ENCODE measurements at regions not wholly inside any gene's neighbourhood (a gene's known extent, or its start where the extent isn't known, plus 50 kb on each side); places are given as distances from the start of the nearest gene placed in this dataset.

- H3K4me3 ChIP-seq (ENCODE audit: low read depth, low read length), result no peak overlapping the region
- in situ Hi-C loops (cut with HindIII; ENCODE audit: low sequenced_read_pairs), result no loop called here
- no peak for DNase-seq (ENCODE audit: low read depth, low spot score)
- TF ChIP-seq, protein P1, sequence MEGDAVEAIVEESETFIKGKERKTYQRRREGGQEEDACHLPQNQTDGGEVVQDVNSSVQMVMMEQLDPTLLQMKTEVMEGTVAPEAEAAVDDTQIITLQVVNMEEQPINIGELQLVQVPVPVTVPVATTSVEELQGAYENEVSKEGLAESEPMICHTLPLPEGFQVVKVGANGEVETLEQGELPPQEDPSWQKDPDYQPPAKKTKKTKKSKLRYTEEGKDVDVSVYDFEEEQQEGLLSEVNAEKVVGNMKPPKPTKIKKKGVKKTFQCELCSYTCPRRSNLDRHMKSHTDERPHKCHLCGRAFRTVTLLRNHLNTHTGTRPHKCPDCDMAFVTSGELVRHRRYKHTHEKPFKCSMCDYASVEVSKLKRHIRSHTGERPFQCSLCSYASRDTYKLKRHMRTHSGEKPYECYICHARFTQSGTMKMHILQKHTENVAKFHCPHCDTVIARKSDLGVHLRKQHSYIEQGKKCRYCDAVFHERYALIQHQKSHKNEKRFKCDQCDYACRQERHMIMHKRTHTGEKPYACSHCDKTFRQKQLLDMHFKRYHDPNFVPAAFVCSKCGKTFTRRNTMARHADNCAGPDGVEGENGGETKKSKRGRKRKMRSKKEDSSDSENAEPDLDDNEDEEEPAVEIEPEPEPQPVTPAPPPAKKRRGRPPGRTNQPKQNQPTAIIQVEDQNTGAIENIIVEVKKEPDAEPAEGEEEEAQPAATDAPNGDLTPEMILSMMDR (IDR thresholded peaks at IDR 0.05; ENCODE audit: low read depth, low read length), result no peak
Measured at GRCh38 chr14:30223966-30224365, 296.3 kb upstream of the PRKD1 start.

- DNase-seq (ENCODE audit: low read depth, low spot score), result no peak
- no peak overlapping the region for H3K4me3 ChIP-seq (ENCODE audit: low read depth, low read length)
- in situ Hi-C loops (cut with HindIII; ENCODE audit: low sequenced_read_pairs), result no loop called here
- TF ChIP-seq, protein P1 (IDR thresholded peaks at IDR 0.05; ENCODE audit: low read depth, low read length), result no peak
Measured at GRCh38 chr14:30225176-30225575, 297.5 kb upstream of the PRKD1 start.

DNA sequence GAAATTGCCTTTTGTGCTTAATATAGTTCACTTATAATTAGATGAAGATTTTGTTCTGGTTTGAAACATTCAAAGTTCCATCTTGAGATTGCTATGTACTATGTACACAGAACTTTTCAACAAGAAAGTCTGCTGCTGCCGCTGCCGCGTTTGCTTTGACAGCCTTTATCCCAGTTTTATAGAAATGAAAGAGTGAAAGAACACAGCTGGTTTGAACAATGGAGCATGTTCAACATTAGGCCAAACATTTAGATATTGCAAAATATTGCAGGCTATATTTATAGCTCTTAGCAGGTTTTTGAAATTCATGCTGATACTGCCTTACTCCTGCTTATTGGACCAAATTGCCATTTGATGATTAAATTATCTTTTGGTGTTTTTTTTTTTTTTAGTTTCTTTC, 299.8 kb upstream of the PRKD1 start:
- in situ Hi-C loops (cut with HindIII; ENCODE audit: low sequenced_read_pairs), result no loop called here
- TF ChIP-seq, protein P1 (IDR thresholded peaks at IDR 0.05; ENCODE audit: low read depth, low read length), result no peak
- H3K4me3 ChIP-seq (ENCODE audit: low read depth, low read length), result no peak overlapping the region
- no peak for DNase-seq (ENCODE audit: low read depth, low spot score)

GRCh38 chr14:30227876-30228275, 300.2 kb upstream of the PRKD1 start:
- peak; percentile 60 for DNase-seq (ENCODE audit: low read depth, low spot score)

DNA sequence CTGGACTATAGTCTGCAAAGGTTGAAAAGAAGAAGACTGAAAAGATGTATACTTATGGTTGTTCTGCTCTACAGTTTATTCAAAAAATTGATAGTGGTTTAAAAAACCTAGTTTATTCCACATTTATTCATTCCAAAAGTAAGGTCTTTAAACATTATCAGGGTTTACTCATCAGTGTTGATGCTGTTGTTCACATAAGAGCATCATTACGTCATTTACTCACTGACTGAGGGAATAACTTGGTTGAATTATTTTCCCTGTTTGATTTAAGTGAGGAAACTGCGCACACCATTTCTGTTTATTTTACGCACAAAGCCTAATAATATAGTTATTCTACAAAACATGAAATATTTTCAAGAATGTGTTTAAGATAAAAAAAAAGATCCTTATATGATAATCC, 303.1 kb upstream of the PRKD1 start:
- DNase-seq (ENCODE audit: low read depth, low spot score), result no peak
- TF ChIP-seq, protein P1 (IDR thresholded peaks at IDR 0.05; ENCODE audit: low read depth, low read length), result no peak
- no peak overlapping the region for H3K4me3 ChIP-seq (ENCODE audit: low read depth, low read length)
- in situ Hi-C loops (cut with HindIII; ENCODE audit: low sequenced_read_pairs), result no loop called here

More at GRCh38 chr14:30227876-30228275, 300.2 kb upstream of the PRKD1 start:
- TF ChIP-seq, protein P1 (IDR thresholded peaks at IDR 0.05; ENCODE audit: low read depth, low read length), result no peak
- in situ Hi-C loops (cut with HindIII; ENCODE audit: low sequenced_read_pairs), result no loop called here
- no peak overlapping the region for H3K4me3 ChIP-seq (ENCODE audit: low read depth, low read length)

GRCh38 chr14:30234966-30235365, 307.3 kb upstream of the PRKD1 start:
- TF ChIP-seq, protein P1 (IDR thresholded peaks at IDR 0.05; ENCODE audit: low read depth, low read length), result no peak
- no peak for DNase-seq (ENCODE audit: low read depth, low spot score)
- in situ Hi-C loops (cut with HindIII; ENCODE audit: low sequenced_read_pairs), result no loop called here
- H3K4me3 ChIP-seq (ENCODE audit: low read depth, low read length), result no peak overlapping the region

DNA sequence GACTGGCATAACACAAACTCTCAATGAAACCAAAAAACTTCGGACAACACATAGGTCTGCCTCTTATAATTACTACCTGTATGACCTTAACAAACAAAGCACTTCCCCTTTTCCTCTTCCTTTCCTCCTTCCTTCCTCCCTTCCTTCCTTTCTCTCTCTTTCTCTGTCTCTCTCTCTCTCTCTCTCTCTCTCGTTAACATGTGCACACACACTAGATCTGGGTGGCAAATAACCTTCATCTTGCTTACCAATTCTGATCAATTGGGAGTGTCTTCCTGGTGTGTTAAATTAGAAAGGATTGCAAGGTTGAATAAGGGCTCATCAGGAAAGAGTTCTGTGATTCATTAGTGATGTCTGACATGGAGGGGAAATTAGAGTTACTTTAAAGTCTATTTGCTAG, 307.8 kb upstream of the PRKD1 start:
- no peak for DNase-seq (ENCODE audit: low read depth, low spot score)
- H3K4me3 ChIP-seq (ENCODE audit: low read depth, low read length), result no peak overlapping the region
- in situ Hi-C loops (cut with HindIII; ENCODE audit: low sequenced_read_pairs), result no loop called here
- TF ChIP-seq, protein P1 (IDR thresholded peaks at IDR 0.05; ENCODE audit: low read depth, low read length), result no peak

Measured in astrocyte of the spinal cord (primary cell).